ENCODE measurements at regions not wholly inside any gene's neighbourhood (a gene's known extent, or its start where the extent isn't known, plus 50 kb on each side); places are given as distances from the start of the nearest gene placed in this dataset.
A peak's percentile ranks its signal among the peaks of the same experiment; 100 is the strongest.

DNA sequence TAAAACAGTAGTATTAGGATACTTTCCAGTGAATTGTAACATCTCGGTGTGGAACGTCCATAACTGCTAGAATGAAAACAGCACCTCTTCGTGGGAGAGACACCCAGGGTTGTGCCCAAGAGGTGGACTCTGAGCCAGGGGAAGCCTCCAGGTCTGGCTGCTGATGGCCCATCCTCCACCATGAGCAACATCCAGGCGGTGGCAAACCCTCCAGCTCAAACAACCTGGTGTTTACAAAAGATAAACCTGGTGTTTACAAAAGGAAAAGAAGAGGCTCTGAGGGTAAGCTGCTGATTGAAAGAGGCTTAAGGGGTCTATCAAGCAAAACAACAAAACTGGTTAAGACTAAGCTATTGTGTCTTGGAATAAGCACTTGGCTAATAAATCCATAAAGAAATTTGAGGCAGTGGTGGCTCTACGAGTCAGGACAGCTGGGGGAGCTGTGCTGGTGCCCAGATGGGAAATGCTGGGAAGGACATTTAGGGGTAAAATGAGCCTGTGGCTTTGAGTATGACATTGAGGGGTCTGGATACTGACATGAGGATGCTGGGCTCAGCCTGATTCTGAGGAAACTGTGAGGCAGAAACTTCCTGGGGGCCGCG lies 909.0 kb downstream of the BRD1 start (continued):
- TF ChIP-seq ZNF503 (CRISPR knock-in tag; IDR thresholded peaks at IDR 0.05) (peak; percentile 43; the same call in 1 of the 2 replicates), ZNF256 (CRISPR knock-in tag; conservative IDR thresholded peaks at IDR 0.05) (no peak), ZNF225 (CRISPR knock-in tag; IDR thresholded peaks at IDR 0.05) (no peak), FOXP1 (IDR thresholded peaks at IDR 0.05) (peak; percentile 36; the same call in 1 of the 2 replicates), FOXP1 (CRISPR knock-in tag; IDR thresholded peaks at IDR 0.05) (peak; percentile 98), HNF4G (IDR thresholded peaks at IDR 0.05; ENCODE audit: borderline replicate concordance, low read depth, low read length) (peak; percentile 70), HNF4G (CRISPR knock-in tag; IDR thresholded peaks at IDR 0.05; ENCODE audit: borderline replicate concordance, low read depth) (peak; percentile 67; the same call in 1 of the 2 replicates), KLF16 (CRISPR knock-in tag; IDR thresholded peaks at IDR 0.05) (0 out of 4 replicates have a peak, but pooled peaks of 1 of the 2 experiments have one; percentile 59), KDM4B (CRISPR knock-in tag; IDR thresholded peaks at IDR 0.05) (0 out of 2 replicates have a peak, but pooled peaks have one; percentile 28), RELA (CRISPR knock-in tag; IDR thresholded peaks at IDR 0.05) (no peak), AHDC1 (CRISPR knock-in tag; IDR thresholded peaks at IDR 0.05; ENCODE audit: borderline replicate concordance) (peak; percentile 83), CBFB (CRISPR knock-in tag; IDR thresholded peaks at IDR 0.05) (no peak), PHF21A (CRISPR knock-in tag; IDR thresholded peaks at IDR 0.05) (peak; percentile 82), CREM (IDR thresholded peaks at IDR 0.05) (peak; percentile 66), CREM (CRISPR knock-in tag; IDR thresholded peaks at IDR 0.05) (no peak), IRF2 (CRISPR knock-in tag; IDR thresholded peaks at IDR 0.05) (peak; percentile 37; the same call in 1 of the 2 replicates), ZNF556 (CRISPR knock-in tag; IDR thresholded peaks at IDR 0.05; ENCODE audit: borderline replicate concordance) (peak; percentile 62; the same call in 1 of the 2 replicates), ZNF703 (CRISPR knock-in tag; IDR thresholded peaks at IDR 0.05; ENCODE audit: borderline replicate concordance) (peak; percentile 28; the same call in 1 of the 2 replicates), FOXO1 (CRISPR knock-in tag; IDR thresholded peaks at IDR 0.05) (peak; percentile 88)
- TF ChIP-seq, protein P1, sequence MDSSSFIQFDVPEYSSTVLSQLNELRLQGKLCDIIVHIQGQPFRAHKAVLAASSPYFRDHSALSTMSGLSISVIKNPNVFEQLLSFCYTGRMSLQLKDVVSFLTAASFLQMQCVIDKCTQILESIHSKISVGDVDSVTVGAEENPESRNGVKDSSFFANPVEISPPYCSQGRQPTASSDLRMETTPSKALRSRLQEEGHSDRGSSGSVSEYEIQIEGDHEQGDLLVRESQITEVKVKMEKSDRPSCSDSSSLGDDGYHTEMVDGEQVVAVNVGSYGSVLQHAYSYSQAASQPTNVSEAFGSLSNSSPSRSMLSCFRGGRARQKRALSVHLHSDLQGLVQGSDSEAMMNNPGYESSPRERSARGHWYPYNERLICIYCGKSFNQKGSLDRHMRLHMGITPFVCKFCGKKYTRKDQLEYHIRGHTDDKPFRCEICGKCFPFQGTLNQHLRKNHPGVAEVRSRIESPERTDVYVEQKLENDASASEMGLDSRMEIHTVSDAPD (CRISPR knock-in tag; IDR thresholded peaks at IDR 0.05), result 0 out of 2 replicates have a peak, but pooled peaks have one; percentile 46

All from HepG2 (cell line).